NCI-H2171 treated with DMSO at 0.1 percent for 48 hours (cell line): ENCODE measurements at regions not wholly inside any gene's neighbourhood (a gene's known extent, or its start where the extent isn't known, plus 50 kb on each side); places are given as distances from the start of the nearest gene placed in this dataset.
"Not testable (repeated sequence)": the region's sequence is repeated elsewhere in the genome, so short reads cannot be mapped to it uniquely, and the experiment has no call there.

Experiments used
- DNase-seq: peaks from one replicate; lab custom pipeline; 2025; lab: John Stamatoyannopoulos, UW

DNA sequence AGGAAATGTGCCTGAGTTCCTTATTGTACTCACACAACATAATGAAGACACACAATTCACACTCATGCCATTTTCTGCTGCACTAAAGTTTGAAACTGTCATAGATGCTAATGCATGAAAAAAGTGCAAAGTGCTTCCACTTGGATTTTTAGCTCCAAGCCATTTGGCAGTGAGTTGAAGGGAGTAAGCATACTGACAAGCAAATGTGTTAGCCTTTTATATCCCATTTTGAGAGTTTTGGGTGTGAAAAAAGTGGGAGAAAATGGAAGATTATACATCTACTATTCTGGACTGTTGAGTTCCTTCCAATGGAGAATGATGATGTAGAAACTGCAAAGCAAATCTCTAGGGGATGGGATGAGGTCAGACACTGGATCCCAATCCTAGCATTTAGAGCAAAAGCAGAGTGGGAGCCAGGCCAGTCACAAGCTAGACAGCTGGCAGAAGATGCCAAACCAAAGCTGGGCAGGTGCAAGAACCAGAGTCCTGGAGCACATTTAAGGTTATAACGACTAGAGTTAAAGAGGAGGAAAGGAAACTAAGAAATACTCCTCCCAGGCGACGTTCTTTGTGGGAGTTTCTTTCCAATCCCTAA lies 216.8 kb downstream of the FBXO8 start:
- DNase-seq, result no peak

DNA sequence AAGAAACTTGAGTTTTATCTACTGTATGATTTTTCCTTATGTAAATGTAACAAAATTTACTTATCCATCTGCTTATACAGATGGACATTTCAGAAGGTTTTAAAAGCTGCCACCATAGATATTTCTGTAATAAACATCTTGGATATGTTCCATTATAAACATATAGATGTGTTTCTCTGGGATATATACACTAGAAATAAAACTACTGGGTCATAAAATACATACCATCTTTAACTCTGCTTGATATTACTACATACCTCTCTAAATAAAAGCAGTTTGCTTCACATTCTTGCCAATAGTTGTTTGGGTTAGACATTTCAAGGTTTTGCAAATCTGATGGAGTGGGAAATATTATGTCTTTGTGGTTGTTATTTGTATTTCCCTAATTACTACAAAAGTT lies 220.6 kb downstream of the FBXO8 start:
- DNase-seq, result no peak

DNA sequence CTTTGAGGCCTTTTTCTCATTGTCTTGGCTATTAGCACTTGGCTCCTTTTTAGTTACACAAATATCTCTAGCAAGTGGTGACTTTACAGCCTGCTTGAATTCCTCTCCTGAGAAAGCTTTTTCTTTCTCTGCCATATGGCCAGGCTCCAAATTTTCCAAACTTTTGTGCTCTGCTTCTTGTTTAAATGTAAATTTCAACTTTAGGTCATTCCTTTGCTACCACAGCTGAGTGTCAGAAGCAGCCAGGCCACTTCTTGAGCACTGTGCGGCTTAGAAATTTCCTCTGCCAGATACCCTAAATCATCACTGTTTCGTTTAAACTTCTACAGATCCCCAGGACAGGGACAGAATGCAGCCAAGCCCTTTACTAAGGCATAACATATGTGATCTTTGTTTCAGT lies 222.4 kb downstream of the FBXO8 start:
- no peak for DNase-seq

- no peak for DNase-seq
Measured at GRCh38 chr4:174058846-174059245, 224.6 kb downstream of the FBXO8 start.

- DNase-seq, result no peak
Measured at GRCh38 chr4:174056959-174057358, 226.5 kb downstream of the FBXO8 start.

DNA sequence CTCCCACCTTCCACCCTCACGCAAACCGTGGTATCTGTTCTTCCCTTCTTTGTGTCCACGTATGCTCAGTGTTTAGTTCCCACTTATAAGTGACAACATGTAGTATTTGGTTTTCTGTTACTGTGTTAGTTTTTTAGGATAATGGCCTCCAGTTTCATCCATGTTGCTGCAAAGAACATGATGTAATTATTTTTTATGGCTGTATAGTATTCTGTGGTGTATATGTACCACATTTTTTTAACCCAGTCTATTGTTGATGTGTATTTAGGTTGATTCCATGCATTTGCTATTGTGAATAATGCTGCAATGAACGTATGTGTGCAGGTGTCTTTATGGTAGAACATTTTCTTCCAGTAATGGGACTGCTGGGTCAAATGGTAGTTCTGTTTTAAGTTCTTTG lies 228.1 kb downstream of the FBXO8 start:
- no peak for DNase-seq

GRCh38 chr4:174053895-174054294 lies 229.6 kb downstream of the FBXO8 start:
- no peak for DNase-seq

DNA sequence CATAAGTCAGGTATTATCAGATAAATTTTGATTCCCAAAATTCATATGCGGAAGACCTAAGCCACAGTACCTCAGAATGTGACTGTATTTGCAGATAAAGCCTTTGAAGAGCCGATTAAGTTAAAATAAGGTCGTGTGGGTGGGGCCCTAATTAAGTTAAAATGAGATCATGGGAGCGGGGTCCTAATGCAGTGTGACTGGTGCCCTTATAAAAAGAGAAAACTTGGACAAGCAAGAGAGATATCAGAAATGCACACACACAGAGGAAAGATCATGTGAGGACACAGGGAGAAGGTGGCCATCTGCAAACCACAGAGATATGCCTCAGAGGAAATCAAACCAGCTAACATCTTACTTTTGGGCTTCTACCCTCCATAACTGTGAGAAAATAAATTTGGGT lies 236.1 kb downstream of the FBXO8 start:
- no peak for DNase-seq

DNA sequence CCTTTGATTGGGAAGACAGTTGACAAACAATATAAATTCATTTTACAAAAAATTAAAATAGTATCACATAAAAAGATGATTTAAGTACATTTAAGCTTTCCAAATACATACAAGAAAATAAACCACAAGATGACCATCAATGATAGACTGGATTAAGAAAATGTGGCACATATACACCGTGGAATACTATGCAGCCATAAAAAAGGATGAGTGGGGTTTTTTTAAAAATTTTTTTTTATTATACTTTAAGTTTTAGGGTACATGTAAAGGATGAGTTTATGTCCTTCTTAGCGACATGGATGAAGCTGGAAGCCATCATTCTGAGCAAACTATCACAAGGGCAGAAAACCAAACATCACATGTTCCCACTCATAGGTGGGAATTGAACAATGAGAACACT lies 237.6 kb downstream of the FBXO8 start:
- DNase-seq, result not testable (repeated sequence)

DNA sequence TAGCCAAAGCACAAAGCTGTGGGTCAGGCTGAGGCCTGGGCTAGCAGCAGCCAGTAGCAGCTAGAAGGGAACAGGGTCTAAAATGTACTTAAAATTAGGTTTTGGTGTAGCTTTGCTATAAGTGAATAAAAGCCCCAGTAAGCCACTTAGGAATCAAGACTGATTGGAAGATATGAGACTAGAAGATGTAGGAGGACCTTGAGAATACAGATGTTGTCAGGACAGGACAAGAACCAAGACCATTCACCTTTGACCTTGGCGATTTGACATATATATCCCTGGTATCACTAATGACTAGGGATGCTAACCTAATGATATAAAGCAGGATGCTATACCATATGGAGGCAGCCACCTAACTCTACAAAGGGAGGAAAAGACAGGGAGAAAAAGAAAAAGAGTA lies 238.1 kb downstream of the FBXO8 start:
- DNase-seq, result no peak

GRCh38 chr4:174041555-174042105 lies 241.8 kb downstream of the FBXO8 start:
- DNase-seq, result no peak

- no peak for DNase-seq
Measured at GRCh38 chr4:174040287-174040686, 243.2 kb downstream of the FBXO8 start.

GRCh38 chr4:174038481-174038880 lies 245.0 kb downstream of the FBXO8 start:
- DNase-seq, result no peak

DNA sequence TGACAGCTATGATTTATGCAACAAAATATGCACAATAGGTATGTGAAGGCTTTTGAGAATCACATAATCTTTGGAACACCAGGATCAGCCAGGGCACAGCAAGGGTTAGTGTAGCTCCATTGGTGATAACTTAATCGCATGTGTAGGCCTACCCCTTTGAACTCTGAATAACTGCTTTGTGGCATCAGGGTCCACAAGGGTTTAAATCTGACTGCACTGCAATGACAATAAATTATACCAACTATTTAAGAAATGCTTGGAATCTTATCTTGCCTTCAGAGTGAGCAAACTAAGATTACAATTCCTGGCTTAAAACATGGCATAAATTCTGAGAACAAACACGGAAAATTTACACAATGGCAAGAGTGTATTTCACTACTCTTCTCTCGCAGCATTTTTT lies 245.8 kb downstream of the FBXO8 start:
- no peak for DNase-seq

GRCh38 chr4:174037049-174037448 lies 246.4 kb downstream of the FBXO8 start:
- no peak for DNase-seq

DNA sequence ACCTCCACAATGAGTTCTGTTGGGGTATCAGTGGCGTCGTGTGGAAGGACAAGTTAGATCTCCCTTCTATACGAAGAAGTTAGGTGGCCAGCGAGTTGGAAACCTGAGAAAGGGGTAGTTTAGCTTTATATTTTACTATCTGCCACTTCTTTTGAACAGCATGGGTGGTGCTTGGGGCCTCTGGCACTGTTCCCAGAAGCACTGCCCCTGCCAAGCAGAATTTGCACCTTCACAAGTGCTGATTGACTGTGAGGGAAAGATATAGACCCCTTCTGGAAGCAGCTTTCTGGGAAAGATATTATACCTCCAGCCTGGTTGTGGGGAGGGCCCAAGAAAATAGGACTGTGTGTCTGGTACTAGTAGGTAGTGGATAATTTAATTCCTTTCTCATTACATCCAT lies 246.9 kb downstream of the FBXO8 start:
- DNase-seq, result no peak

DNA sequence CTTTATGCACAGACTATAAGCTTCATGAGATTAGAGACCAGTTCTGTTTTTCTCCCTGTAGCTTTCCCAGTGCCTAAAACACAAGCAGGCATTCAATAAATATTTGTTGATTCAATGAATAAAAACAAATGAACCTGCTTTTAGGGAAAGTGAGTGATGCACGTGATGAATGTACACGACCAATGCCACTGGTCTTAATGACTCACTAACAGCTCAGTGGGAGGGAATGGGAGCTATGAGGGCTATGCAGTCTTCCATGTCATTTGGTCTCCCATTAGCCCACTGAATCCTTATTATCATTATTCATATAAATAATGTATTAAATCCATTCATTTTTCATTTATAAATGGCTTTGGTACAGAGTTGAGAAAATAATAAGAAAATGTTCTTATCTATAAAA lies 247.4 kb downstream of the FBXO8 start:
- no peak for DNase-seq

DNA sequence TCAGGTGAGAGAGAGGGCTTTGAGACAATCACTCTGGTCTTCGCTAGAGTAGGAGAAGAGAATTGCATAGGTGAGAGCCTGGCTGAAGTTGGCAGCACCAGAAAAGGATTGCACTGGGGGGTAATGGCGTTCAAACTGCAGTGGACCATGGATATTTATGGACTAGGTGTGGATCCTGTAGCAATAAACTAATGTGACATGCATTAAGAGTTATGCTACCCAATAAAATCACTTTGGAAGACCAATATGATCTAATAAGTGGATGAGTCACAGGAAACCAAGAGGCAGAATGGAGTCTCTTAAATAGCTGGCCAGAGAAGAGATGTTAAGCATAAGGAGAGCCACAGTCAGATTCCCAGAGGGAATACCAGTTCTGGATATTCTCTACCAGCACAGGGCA lies 259.8 kb downstream of the FBXO8 start:
- no peak for DNase-seq

- DNase-seq, result no peak
Measured at GRCh38 chr4:174018236-174018635, 265.2 kb downstream of the FBXO8 start.

DNA sequence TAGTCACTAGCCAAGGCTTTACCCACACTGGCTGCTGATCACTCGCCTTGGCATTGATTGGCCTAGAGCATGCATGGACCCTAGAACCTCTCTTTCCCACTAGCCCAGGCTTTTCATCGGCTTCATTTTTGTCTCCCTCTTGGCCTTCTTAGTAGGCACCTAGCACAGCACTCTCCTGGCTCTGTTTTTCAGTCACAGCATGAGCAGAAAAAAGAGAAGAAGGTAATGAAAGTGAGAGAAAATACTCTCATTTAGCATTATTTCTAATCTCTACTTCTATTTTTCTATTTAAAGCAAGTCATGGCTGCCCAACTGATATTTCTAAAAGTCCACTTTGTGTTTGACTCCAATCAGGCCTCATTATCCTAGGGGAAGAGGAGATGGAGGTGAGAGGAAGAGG lies 267.2 kb downstream of the FBXO8 start:
- DNase-seq, result no peak

DNA sequence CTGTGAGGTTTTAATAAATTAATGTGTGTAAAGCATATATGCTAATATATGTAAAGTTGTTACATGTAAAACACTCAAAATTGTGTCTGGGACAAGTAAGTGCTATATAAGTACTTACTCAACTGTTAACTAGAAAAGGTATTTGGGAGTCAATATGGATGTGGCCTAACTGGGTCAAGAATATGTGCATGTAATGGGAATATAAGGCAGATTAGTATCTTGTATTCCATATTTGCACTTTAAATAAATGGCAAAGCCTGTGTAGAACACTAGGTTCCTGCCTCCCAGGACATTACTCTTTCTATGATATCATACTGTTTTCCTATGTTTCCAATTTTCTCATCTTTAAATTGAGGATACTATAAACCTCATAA lies 270.6 kb downstream of the FBXO8 start:
- DNase-seq, result no peak

GRCh38 chr4:174012135-174012885 lies 271.2 kb downstream of the FBXO8 start:
- DNase-seq, result no peak

DNA sequence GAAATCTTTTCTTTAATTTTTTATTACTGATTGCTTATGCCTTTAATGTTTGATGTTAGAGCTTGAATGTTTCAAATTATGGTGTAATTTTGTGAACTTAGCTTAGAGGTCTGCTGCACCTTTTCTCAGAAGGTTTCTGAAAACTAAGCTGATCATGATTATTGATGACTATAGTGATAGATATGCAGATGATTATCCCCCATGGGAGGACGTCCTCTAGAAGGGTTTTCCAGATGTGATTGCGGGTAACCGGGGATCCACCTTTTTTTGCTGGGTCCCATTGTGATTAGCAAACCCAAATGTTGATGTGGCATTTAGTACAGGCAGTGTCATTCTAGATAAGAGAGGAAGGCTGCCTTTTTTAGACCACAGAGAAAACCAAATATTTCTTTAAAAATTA lies 272.9 kb downstream of the FBXO8 start:
- no peak for DNase-seq
